Neuronal stem cell (in vitro differentiated cells): ENCODE measurements at regions not wholly inside any gene's neighbourhood (a gene's known extent, or its start where the extent isn't known, plus 50 kb on each side); places are given as distances from the start of the nearest gene placed in this dataset.

Experiments used
- DNase-seq: peaks from one replicate; pipeline ENCODE4 v3.0.0-alpha.2; 2013; ENCODE audit warnings: low spot score
- H2AFZ ChIP-seq: one replicate; pipeline ENCODE4 v1.6.1; 2013; ENCODE audit warnings: mild to moderate bottlenecking, low read length, inconsistent platforms
- H2AK5ac ChIP-seq: 2 replicates; pipeline ENCODE4 v1.6.1; 2013; ENCODE audit warnings: low read depth, mild to moderate bottlenecking, inconsistent platforms, low read length, moderate library complexity, mixed read lengths
- H2BK120ac ChIP-seq: 2 replicates; pipeline ENCODE4 v1.6.1; 2013; ENCODE audit warnings: low read depth, mild to moderate bottlenecking, inconsistent platforms, low read length, moderate library complexity, mixed read lengths
- H2BK12ac ChIP-seq: one replicate; pipeline ENCODE4 v1.6.1; 2013; ENCODE audit warnings: low read length, inconsistent platforms
- H2BK15ac ChIP-seq: 2 replicates; pipeline ENCODE4 v1.6.1; 2013; ENCODE audit warnings: mild to moderate bottlenecking, low read length, inconsistent platforms, mixed read lengths
- H2BK5ac ChIP-seq: one replicate; pipeline ENCODE4 v1.6.1; 2013; ENCODE audit warnings: inconsistent platforms, mild to moderate bottlenecking, low read length, moderate library complexity
- H3K14ac ChIP-seq: one replicate; pipeline ENCODE4 v1.6.1; 2013; ENCODE audit warnings: low read length, inconsistent platforms
- H3K18ac ChIP-seq: 2 replicates; pipeline ENCODE4 v1.6.1; 2013; ENCODE audit warnings: low read length, inconsistent platforms
- H3K23ac ChIP-seq: 2 replicates; pipeline ENCODE4 v1.6.1; 2013; ENCODE audit warnings: low read depth, mild to moderate bottlenecking, mixed read lengths, low read length, inconsistent platforms; ENCODE audit not compliant: poor library complexity
- H3K27ac ChIP-seq: replicated peaks from 3 replicates; pipeline ENCODE4 v1.5.1; 2013; ENCODE audit warnings: low read length, inconsistent platforms
- H3K27me3 ChIP-seq, 3 experiments: 2 replicates each; pipeline ENCODE4 v1.6.1; 2013; ENCODE audit warnings: low read length in 3 of 3, mild to moderate bottlenecking in 2 of 3, inconsistent platforms in 1 of 3, low read depth in 1 of 3, mixed read lengths in 1 of 3, moderate library complexity in 1 of 3; ENCODE audit not compliant: control insufficient read depth in 3 of 3, insufficient read depth in 3 of 3
- H3K36me3 ChIP-seq, 2 donors: replicated peaks in 1 of 2; 2 replicates each; pipeline ENCODE4 v1.6.1; 2013; ENCODE audit warnings: low read length in 2 of 2; ENCODE audit not compliant: control insufficient read depth in 2 of 2, insufficient read depth in 2 of 2
- H3K4ac ChIP-seq: 2 replicates; pipeline ENCODE4 v1.6.1; 2013; ENCODE audit warnings: inconsistent platforms, mild to moderate bottlenecking, low read length, moderate library complexity
- H3K4me1 ChIP-seq, 2 donors: 1 replicate in 1 of 2; 2 replicates in 1 of 2; pipeline ENCODE4 v1.6.1; 2013; ENCODE audit warnings: low read length in 2 of 2, low read depth in 1 of 2; ENCODE audit not compliant: control insufficient read depth in 2 of 2, insufficient read depth in 1 of 2
- H3K4me2 ChIP-seq: one replicate; pipeline ENCODE4 v1.6.1; 2013; ENCODE audit warnings: mild to moderate bottlenecking, low read length, inconsistent platforms; ENCODE audit not compliant: insufficient read depth, poor library complexity, severe bottlenecking
- H3K4me3 ChIP-seq, 2 donors: 2 replicates each; pipeline ENCODE4 v1.5.1; 2013; ENCODE audit warnings: low read length in 2 of 2, mild to moderate bottlenecking in 2 of 2, inconsistent platforms in 1 of 2, moderate library complexity in 1 of 2
- H3K79me1 ChIP-seq: one replicate; pipeline ENCODE4 v1.6.1; 2013; ENCODE audit warnings: low read depth, mild to moderate bottlenecking, inconsistent platforms, low read length, moderate library complexity
- H3K9ac ChIP-seq: one replicate; pipeline ENCODE4 v1.6.1; 2013; ENCODE audit warnings: mild to moderate bottlenecking, low read depth, low read length, inconsistent platforms; ENCODE audit not compliant: poor library complexity
- H3K9me3 ChIP-seq, 2 donors: replicated peaks in 1 of 2; 2 replicates each; pipeline versions ENCODE3 to v1.6.1; 2013; ENCODE audit warnings: low read length in 2 of 2, mild to moderate bottlenecking in 2 of 2, inconsistent platforms in 1 of 2, low read depth in 1 of 2, mixed read lengths in 1 of 2, moderate library complexity in 1 of 2; ENCODE audit not compliant: control insufficient read depth in 2 of 2, insufficient read depth in 1 of 2
- H4K8ac ChIP-seq: one replicate; pipeline ENCODE4 v1.6.1; 2013; ENCODE audit warnings: low read depth, mild to moderate bottlenecking, inconsistent platforms, low read length, moderate library complexity
- H4K91ac ChIP-seq: one replicate; pipeline ENCODE4 v1.6.1; 2013; ENCODE audit warnings: low read length, low read depth, mild to moderate bottlenecking, inconsistent platforms; ENCODE audit not compliant: poor library complexity
- WGBS, 2 donors: extraction: QIAGEN DNeasy Blood & Tissue Kit; methylation state at CpG; one replicate each; pipeline ENCODE4 v1.1.7; 2013; ENCODE audit warnings: missing lambda C conversion rate in 2 of 2, mixed read lengths in 1 of 2; ENCODE audit not compliant: insufficient read length in 2 of 2, insufficient replicate concordance in 1 of 2; ENCODE audit errors: extremely low coverage in 2 of 2; 5-methylcytosine and 5-hydroxymethylcytosine counted together

- Histone ChIP-seq H2AK5ac (no peak overlapping the region), H3K9ac (no peak overlapping the region), H3K18ac (no peak overlapping the region), H2BK5ac (no peak overlapping the region), H3K79me1 (no peaks in the 10 kb centered on the region), H3K36me3 (no peaks in the 10 kb centered on the region), H2BK120ac (no peak overlapping the region), H3K4me3 (no peak overlapping the region), H3K4me1 (peaks cover 0 to 2% of the 10 kb centered on the region in 2 donors), H2BK15ac (no peak overlapping the region), H2AFZ (no peak overlapping the region), H3K27ac (no peak overlapping the region), H4K91ac (no peak overlapping the region), H3K4ac (no peak overlapping the region), H3K9me3 (no peaks in the 10 kb centered on the region), H4K8ac (no peak overlapping the region), H2BK12ac (no peak overlapping the region), H3K14ac (no peak overlapping the region), H3K4me2 (no peak overlapping the region), H3K27me3 (no peaks in the 10 kb centered on the region), H3K23ac (no peak overlapping the region)
- WGBS, 2 donors, result no CpG with 5 or more reads among the region's 1 CpG
- DNase-seq, result no peak
Measured at GRCh38 chr7:24365606-24366005, 81.6 kb downstream of the NPY start.

- H3K79me1 ChIP-seq, result no peaks in the 10 kb centered on the region
- no peak overlapping the region for H2BK12ac ChIP-seq
- no peak overlapping the region for H3K4me2 ChIP-seq
- H3K9me3 ChIP-seq, result no peaks in the 10 kb centered on the region
- no peak overlapping the region for H2BK120ac ChIP-seq
- H2AK5ac ChIP-seq, result no peak overlapping the region
- H3K27me3 ChIP-seq, result no peaks in the 10 kb centered on the region
- no peak overlapping the region for H4K8ac ChIP-seq
- no peak for DNase-seq
- H4K91ac ChIP-seq, result no peak overlapping the region
- H2AFZ ChIP-seq, result no peak overlapping the region
- H3K4ac ChIP-seq, result no peak overlapping the region
- H2BK15ac ChIP-seq, result no peak overlapping the region
- H3K36me3 ChIP-seq, result no peaks in the 10 kb centered on the region
- no CpG with 5 or more reads among the region's 4 CpGs for WGBS, 2 donors
- no peak overlapping the region for H3K4me3 ChIP-seq
- no peak overlapping the region for H3K23ac ChIP-seq
- H3K4me1 ChIP-seq, result peaks cover 0 to 2% of the 10 kb centered on the region in 2 donors
- no peak overlapping the region for H3K14ac ChIP-seq
- H3K18ac ChIP-seq, result no peak overlapping the region
- H3K9ac ChIP-seq, result no peak overlapping the region
- no peak overlapping the region for H3K27ac ChIP-seq
- H2BK5ac ChIP-seq, result no peak overlapping the region
Measured at GRCh38 chr7:24366876-24367275, 82.9 kb downstream of the NPY start.

- H3K4me1 ChIP-seq, result peaks cover 0 to 3% of the 10 kb centered on the region in 2 donors
- H3K36me3 ChIP-seq, result no peaks in the 10 kb centered on the region
- H3K79me1 ChIP-seq, result no peaks in the 10 kb centered on the region
- H2AK5ac ChIP-seq, result no peak overlapping the region
- H3K4me3 ChIP-seq, result no peak overlapping the region
- no peaks in the 10 kb centered on the region for H3K27me3 ChIP-seq
- H2BK12ac ChIP-seq, result no peak overlapping the region
- H2BK5ac ChIP-seq, result no peak overlapping the region
- H3K27ac ChIP-seq, result no peak overlapping the region
- no peak overlapping the region for H2BK15ac ChIP-seq
- no peak overlapping the region for H3K18ac ChIP-seq
- H2BK120ac ChIP-seq, result no peak overlapping the region
- H3K9ac ChIP-seq, result no peak overlapping the region
- H3K9me3 ChIP-seq, result no peaks in the 10 kb centered on the region
- H3K14ac ChIP-seq, result no peak overlapping the region
- no peak overlapping the region for H2AFZ ChIP-seq
- DNase-seq, result no peak
- WGBS, 2 donors, result no CpG with 5 or more reads among the region's 2 CpGs
- H3K23ac ChIP-seq, result no peak overlapping the region
- H4K8ac ChIP-seq, result no peak overlapping the region
- no peak overlapping the region for H3K4ac ChIP-seq
- H3K4me2 ChIP-seq, result no peak overlapping the region
- no peak overlapping the region for H4K91ac ChIP-seq
Measured at GRCh38 chr7:24368161-24368560, 84.2 kb downstream of the NPY start.

GRCh38 chr7:24370541-24370940 lies 86.6 kb downstream of the NPY start:
- Histone ChIP-seq H3K4me1 (peaks cover 0 to 4% of the 10 kb centered on the region in 2 donors), H2AFZ (no peak overlapping the region), H2AK5ac (no peak overlapping the region), H3K4ac (no peak overlapping the region), H2BK12ac (no peak overlapping the region), H3K4me3 (no peak overlapping the region), H4K8ac (no peak overlapping the region), H3K27me3 (no peaks in the 10 kb centered on the region), H2BK15ac (no peak overlapping the region), H2BK120ac (no peak overlapping the region), H2BK5ac (no peak overlapping the region), H3K36me3 (no peaks in the 10 kb centered on the region), H3K18ac (no peak overlapping the region), H3K27ac (no peak overlapping the region), H3K4me2 (no peak overlapping the region), H4K91ac (no peak overlapping the region), H3K9me3 (no peaks in the 10 kb centered on the region), H3K23ac (no peak overlapping the region), H3K14ac (no peak overlapping the region), H3K9ac (no peak overlapping the region), H3K79me1 (no peaks in the 10 kb centered on the region)
- DNase-seq, result no peak
- no CpG with 5 or more reads among the region's 5 CpGs for WGBS, 2 donors
